ENCODE measurements at regions not wholly inside any gene's neighbourhood (a gene's known extent, or its start where the extent isn't known, plus 50 kb on each side); places are given as distances from the start of the nearest gene placed in this dataset.

- no peak for TF ChIP-seq CTCF (IDR thresholded peaks at IDR 0.05)
- no peak for TF ChIP-seq POLR2A (IDR thresholded peaks at IDR 0.05)
Observed at GRCh38 chr10:130873636-130874035, 437.9 kb downstream of the TCERG1L start.
